SH-SY5Y (cell line): ENCODE measurements at regions not wholly inside any gene's neighbourhood (a gene's known extent, or its start where the extent isn't known, plus 50 kb on each side); places are given as distances from the start of the nearest gene placed in this dataset.

Source experiments
- GATA2 ChIP-seq: IDR thresholded peaks from 2 replicates; pipeline ENCODE4 v1.6.1; 2011; ENCODE audit warnings: mild to moderate bottlenecking, low read depth, low read length
- GATA3 ChIP-seq: IDR thresholded peaks from 2 replicates; pipeline ENCODE4 v1.6.1; 2011; ENCODE audit warnings: low read depth, mild to moderate bottlenecking, low read length, moderate library complexity

- TF ChIP-seq GATA2 (no peak), GATA3 (no peak)
These were observed 316.9 kb downstream of the CDH2 start for GRCh38 chr18:27860011-27860410.
